GM10248 (cell line): ENCODE measurements at regions not wholly inside any gene's neighbourhood (a gene's known extent, or its start where the extent isn't known, plus 50 kb on each side); places are given as distances from the start of the nearest gene placed in this dataset.

Experiments used
- CTCF ChIA-PET: fragments of 300-600 bp; sonication (Branson Sonifier 250); formaldehyde crosslinking; extraction: SDS; loops from one replicate; lab custom pipeline; 2021; ENCODE audit warnings: antibody characterized with exemption; lab: Yijun Ruan, JAX
- POLR2A ChIA-PET: fragments of 350-650 bp; sonication (Branson Sonifier 250); formaldehyde crosslinking; extraction: SDS; loops from one replicate; lab custom pipeline; 2020; ENCODE audit warnings: antibody characterized with exemption; lab: Yijun Ruan, JAX
- DNase-seq: peaks from one replicate; pipeline ENCODE4 v3.0.0; 2012; ENCODE audit errors: extremely low spot score
- CTCF ChIP-seq: IDR thresholded peaks from 2 replicates; pipeline ENCODE4 v1.5.1; 2012; ENCODE audit warnings: mild to moderate bottlenecking, low read depth; ENCODE audit errors: extremely low read depth, missing control alignments, control extremely low read depth

DNA sequence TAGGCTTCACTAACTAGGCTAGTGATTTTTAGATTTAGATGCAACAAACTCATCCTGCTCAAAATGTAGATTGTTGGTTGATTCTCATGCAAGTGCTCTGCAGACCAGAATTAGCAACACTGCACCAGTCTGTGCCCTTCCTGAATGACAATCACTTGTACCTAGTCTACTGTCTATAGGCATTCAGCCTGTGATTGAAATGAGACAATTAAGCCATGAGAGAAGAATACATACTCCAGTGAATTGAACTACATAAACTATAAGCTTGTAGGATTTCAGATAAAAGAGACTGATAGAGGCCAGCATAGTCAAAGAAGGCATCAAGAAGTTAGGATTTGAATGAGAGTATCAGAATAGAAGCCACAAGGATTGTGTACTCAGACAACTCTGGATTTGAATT lies 138.3 kb upstream of the NRXN1 start:
- DNase-seq: no peak
- CTCF ChIA-PET: interaction anchor here (0.7 to 1.2 kb wide), 4 partner anchors 8 to 50 kb away, joined by 3 to 5 read pairs (median 3); no protein-coding TSS in a partner anchor
- TF ChIP-seq CTCF: no peak
- POLR2A ChIA-PET: no interaction called here

GRCh38 chr2:51165534-51166260 lies 133.8 kb upstream of the NRXN1 start:
- no peak for DNase-seq
- ChIA-PET CTCF (interaction anchor here (1.2 to 2.5 kb wide), 2 partner anchors 10 to 12 kb away, joined by 4 to 8 read pairs; no protein-coding TSS in a partner anchor), POLR2A (no interaction called here)
- TF ChIP-seq CTCF: no peak

- TF ChIP-seq CTCF: no peak
- ChIA-PET POLR2A (no interaction called here), CTCF (no interaction called here)
- DNase-seq: no peak
Observed at GRCh38 chr2:51158251-51158650, 126.3 kb upstream of the NRXN1 start.

GRCh38 chr2:51153236-51153635 lies 121.3 kb upstream of the NRXN1 start:
- ChIA-PET POLR2A (no interaction called here), CTCF (no interaction called here)
- no peak for DNase-seq
- TF ChIP-seq CTCF: no peak

DNA sequence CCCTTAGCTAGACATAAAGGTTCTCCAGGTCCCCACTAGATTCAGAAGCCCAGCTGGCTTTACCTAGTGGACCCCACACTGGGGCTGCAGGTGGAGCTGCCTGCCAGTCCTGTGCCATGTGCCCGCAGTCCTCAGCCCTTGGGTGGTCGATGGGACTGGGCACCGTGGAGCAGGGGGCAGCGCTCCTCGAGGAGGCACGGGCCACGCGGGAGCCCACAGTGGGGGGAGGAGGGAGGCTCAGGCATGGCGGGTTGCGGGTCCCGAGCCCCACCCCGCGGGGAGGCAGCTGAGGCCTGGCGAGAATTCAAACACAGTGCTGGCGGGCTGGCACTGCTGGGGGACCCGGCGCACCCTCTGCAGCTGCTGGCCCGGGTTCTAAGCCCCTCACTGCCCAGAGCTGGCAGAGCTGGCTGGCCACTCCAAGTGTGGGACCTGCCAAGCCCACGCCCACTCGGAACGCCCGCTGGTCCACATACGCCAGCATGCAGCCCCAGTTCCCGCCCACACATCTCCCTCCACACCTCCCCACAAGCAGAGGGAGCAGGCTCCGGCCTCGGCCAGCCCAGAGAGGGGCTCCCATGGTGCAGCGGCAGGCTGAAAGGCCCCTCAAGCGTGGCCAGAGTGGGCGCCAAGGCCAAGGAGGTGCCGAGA lies 119.7 kb upstream of the NRXN1 start:
- ChIA-PET CTCF (interaction anchor here (1.5 kb wide), 1 partner anchor 14 kb away, joined by 3 read pairs; no protein-coding TSS in a partner anchor), POLR2A (no interaction called here)
- no peak for DNase-seq
- TF ChIP-seq CTCF: no peak

- ChIA-PET POLR2A (no interaction called here), CTCF (interaction anchor here (0.8 kb wide), 1 partner anchor 12 kb away, joined by 3 read pairs; no protein-coding TSS in a partner anchor)
- DNase-seq: no peak
- no peak for TF ChIP-seq CTCF
Observed at GRCh38 chr2:51149725-51150124, 117.8 kb upstream of the NRXN1 start.
